HUES64 (cell line): ENCODE measurements at regions not wholly inside any gene's neighbourhood (a gene's known extent, or its start where the extent isn't known, plus 50 kb on each side); places are given as distances from the start of the nearest gene placed in this dataset.

Experiments
- H3K27ac ChIP-seq: 2 replicates; pipeline ENCODE4 v1.7.0; 2013; ENCODE audit warnings: low read depth, low read length, inconsistent platforms
- H3K27me3 ChIP-seq: 2 replicates; pipeline ENCODE4 v1.6.1; 2013; ENCODE audit warnings: mild to moderate bottlenecking, low read length; ENCODE audit not compliant: insufficient read depth
- H3K36me3 ChIP-seq: 2 replicates; pipeline ENCODE4 v1.6.1; 2013; ENCODE audit warnings: mild to moderate bottlenecking, low read length; ENCODE audit not compliant: insufficient read depth
- H3K4me1 ChIP-seq: 2 replicates; pipeline ENCODE4 v1.6.1; 2013; ENCODE audit warnings: mild to moderate bottlenecking, low read length, moderate library complexity; ENCODE audit not compliant: insufficient read depth
- H3K4me3 ChIP-seq: 2 replicates; pipeline ENCODE4 v1.5.1; 2013; ENCODE audit warnings: mild to moderate bottlenecking, low read length, moderate library complexity
- H3K9ac ChIP-seq: 2 replicates; pipeline ENCODE4 v1.6.1; 2013; ENCODE audit warnings: mild to moderate bottlenecking, low read depth, low read length
- H3K9me3 ChIP-seq: 2 replicates; pipeline ENCODE4 v1.6.1; 2013; ENCODE audit warnings: low read depth, low read length; ENCODE audit not compliant: insufficient read depth
- WGBS: fragments of 150-250, 120-280 bp; methylation state at CpG from one replicate; pipeline ENCODE4 v1.1.7; 2013; ENCODE audit warnings: missing lambda C conversion rate; 5-methylcytosine and 5-hydroxymethylcytosine counted together

DNA sequence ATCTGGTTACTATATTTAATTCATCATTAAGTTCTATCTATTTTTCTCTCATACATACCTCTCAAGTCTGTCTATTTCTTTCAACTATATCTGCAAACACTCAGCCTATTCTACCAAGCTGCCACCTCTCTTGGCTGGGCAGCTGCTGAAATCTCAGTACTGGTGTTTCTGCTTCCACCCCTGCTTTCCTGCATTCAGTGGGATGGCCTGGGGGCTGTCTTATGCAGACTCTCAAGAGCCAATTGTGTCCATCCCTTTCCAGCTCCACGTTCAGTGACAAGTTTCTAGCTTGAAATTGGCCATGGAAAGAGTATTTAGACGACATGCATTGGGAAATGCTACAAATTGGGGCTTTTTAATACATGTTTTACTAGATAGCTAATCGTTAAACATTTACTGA, 378.4 kb upstream of the DPPA4 start:
- Histone ChIP-seq H3K4me1 (peaks cover 16% of the 10 kb centered on the region), H3K36me3 (no peaks in the 10 kb centered on the region), H3K9me3 (no peaks in the 10 kb centered on the region), H3K9ac (no peak overlapping the region), H3K27me3 (no peaks in the 10 kb centered on the region), H3K4me3 (no peak overlapping the region), H3K27ac (no peak overlapping the region)
- 79% methylated on average over 3 of the region's 3 CpGs for WGBS

DNA sequence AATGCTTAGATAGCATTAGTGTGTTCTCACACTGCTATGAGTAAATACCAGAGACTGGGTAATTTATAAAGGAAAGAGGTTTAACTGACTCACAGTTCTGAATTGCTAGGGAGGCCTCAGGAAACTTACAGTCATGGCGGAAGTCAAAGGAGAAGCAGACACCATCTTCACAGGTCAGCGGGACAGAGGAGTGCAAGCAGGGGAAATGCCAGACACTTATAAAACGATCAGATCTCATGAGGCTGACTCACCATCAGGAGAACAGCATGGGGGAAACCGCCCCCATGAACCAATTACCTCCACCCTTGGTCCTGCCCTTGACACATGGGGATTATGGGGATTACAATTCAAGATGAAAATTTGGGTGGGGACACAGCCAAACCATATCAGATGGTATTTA, 381.5 kb upstream of the DPPA4 start:
- no peak overlapping the region for H3K4me3 ChIP-seq
- H3K27ac ChIP-seq = no peak overlapping the region
- H3K9me3 ChIP-seq = no peaks in the 10 kb centered on the region
- no peaks in the 10 kb centered on the region for H3K27me3 ChIP-seq
- no peak overlapping the region for H3K9ac ChIP-seq
- 82% methylated on average over 3 of the region's 4 CpGs for WGBS
- H3K4me1 ChIP-seq = peaks cover under 1% of the 10 kb centered on the region; the same call in 1 of the 2 replicates
- no peaks in the 10 kb centered on the region for H3K36me3 ChIP-seq

DNA sequence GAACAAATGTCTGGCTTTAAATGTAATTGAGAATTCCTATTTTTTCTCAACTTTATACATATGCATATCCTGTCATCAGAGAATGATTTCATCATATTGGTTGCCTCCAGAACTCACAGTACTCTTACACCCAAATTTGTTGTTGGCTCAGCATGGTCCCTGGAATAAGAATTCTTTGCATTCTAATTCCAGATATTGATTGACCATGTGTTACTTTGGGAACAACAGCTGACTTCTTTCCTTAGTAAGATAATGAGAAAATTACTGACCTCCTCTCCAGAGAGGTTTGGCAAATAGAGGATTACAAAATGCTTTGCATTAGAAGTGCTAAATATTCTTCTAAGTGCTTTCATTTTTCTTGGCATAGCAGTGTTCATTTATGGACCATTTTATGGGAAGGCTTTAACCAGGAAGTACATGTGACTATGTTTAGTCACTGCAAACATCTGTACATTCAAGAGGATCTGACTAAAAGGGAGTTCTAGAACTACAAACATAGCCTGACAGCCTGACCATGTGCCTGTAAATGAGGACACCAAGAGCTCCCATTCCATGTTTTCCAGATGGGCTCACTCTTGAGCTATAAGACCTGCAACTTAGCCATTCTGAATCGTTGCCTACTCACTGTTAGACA, 391.6 kb upstream of the DPPA4 start:
- H3K36me3 ChIP-seq = no peaks in the 10 kb centered on the region
- WGBS = 88% methylated on average over 1 of the region's 1 CpG
- no peaks in the 10 kb centered on the region for H3K27me3 ChIP-seq
- H3K4me1 ChIP-seq = no peaks in the 10 kb centered on the region
- no peak overlapping the region for H3K4me3 ChIP-seq
- no peaks in the 10 kb centered on the region for H3K9me3 ChIP-seq
- no peak overlapping the region for H3K27ac ChIP-seq
- H3K9ac ChIP-seq = no peak overlapping the region

DNA sequence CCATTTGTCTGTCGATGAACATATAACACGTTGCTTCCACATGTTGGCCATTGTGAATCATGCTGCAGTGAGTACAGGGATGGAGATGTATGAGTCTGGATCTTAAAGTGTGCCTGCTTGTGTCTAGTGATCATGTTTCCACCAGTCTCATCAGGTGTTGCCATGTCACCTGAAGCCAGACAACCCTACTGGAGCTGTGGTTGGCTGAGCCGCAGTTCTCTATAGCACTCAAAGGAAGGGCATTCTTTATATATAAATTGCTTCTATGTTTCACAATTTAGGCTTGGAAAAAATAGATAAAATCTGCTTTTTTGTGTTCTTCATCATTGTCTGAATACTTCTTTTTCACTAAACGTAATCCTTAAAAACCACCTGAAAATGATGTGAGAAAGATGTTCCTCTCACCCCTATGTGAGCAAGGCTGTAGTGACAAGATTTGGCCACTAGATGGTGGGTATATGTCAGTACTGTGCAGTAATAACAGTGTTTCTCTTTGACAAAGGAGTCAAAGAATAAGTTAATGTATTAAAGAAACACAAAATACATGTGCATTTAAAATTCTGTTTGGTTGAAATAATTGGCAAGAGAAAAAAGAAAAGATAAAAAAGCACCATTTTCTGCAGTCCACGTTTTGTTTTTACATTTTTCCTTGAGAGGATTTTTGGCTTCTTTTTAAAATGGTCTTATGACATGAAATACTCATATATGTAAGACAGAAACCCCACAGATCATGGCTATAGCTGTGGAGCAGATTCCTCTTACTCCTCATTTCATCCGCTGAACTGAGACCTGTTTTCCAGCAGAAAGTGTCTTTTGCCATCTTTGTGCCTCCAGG, 394.5 kb upstream of the DPPA4 start:
- WGBS = over 99% methylated on average over 5 of the region's 6 CpGs
- Histone ChIP-seq H3K36me3 (no peaks in the 10 kb centered on the region), H3K9ac (no peak overlapping the region), H3K9me3 (peaks cover 14% of the 10 kb centered on the region), H3K27ac (no peak overlapping the region), H3K4me3 (no peak overlapping the region), H3K4me1 (no peaks in the 10 kb centered on the region), H3K27me3 (no peaks in the 10 kb centered on the region)

DNA sequence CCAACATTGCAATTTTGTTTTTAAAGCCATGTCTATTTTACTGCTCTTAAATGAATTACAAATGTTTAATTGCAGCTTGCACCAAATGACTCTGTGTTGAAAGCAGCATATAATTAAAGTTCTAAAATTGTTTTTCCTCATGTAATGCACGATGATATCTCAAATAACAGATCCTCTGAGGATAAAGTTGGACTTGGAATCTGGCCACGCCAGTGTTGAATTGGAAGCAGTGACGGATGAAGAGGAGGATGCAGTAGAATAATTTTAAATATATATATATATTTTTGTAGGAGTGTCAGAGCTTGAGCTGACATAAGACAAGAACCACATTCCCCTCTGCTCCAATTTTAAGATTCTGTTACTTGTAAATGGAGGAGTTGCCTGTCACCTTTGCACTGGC, 406.6 kb upstream of the DPPA4 start:
- no peaks in the 10 kb centered on the region for H3K36me3 ChIP-seq
- H3K27ac ChIP-seq = no peak overlapping the region
- 100% methylated on average over 2 of the region's 3 CpGs for WGBS
- H3K9ac ChIP-seq = no peak overlapping the region
- H3K9me3 ChIP-seq = no peaks in the 10 kb centered on the region
- H3K4me1 ChIP-seq = no peaks in the 10 kb centered on the region
- no peaks in the 10 kb centered on the region for H3K27me3 ChIP-seq
- no peak overlapping the region for H3K4me3 ChIP-seq

DNA sequence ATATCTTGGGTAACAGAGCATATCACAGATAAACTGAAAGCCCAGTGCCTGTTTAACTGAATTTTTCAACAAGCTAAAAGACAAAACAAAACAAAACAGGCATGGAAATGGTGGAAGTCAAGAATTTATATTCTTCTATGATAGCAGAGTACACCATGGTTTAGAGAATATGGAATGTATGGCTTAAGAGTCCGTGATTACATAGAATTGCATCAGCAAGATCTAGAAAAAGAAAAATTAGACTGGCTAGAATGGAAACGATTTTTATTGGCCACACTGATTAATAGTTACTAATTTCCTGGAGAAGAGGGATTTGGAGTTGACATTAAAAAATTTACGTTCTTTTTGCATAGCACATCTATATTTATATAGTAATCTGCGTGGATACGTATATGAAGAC, 435.2 kb upstream of the DPPA4 start:
- no peaks in the 10 kb centered on the region for H3K27me3 ChIP-seq

DNA sequence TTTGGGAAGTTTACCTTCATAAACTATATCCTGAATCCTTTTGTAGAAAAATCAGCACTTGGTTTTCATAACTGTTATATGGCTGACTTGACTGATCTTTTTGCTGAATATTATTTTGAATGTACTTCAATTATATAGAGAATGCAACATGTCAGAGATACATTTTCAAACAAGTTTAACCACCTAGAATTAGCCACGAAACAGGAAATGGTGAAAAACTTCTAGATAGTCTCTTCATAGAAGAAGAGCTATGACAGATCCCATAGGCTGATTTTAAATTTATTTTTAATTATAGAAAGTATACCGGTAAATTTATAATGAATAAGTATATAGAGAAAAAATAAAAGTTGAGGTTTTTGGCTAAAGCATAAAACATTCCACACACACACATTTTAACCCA, 436.8 kb upstream of the DPPA4 start:
- no peaks in the 10 kb centered on the region for H3K4me1 ChIP-seq
- no peaks in the 10 kb centered on the region for H3K27me3 ChIP-seq
- no peak overlapping the region for H3K9ac ChIP-seq
- no peak overlapping the region for H3K27ac ChIP-seq
- H3K4me3 ChIP-seq = no peak overlapping the region
- peaks cover 4% of the 10 kb centered on the region; the same call in 1 of the 2 replicates for H3K9me3 ChIP-seq
- H3K36me3 ChIP-seq = no peaks in the 10 kb centered on the region
- no CpG with 5 or more reads among the region's 2 CpGs for WGBS

More for the DNA sequence above, 435.2 kb upstream of the DPPA4 start:
- WGBS = 96% methylated on average over 2 of the region's 5 CpGs
- Histone ChIP-seq H3K4me1 (no peaks in the 10 kb centered on the region), H3K4me3 (no peak overlapping the region), H3K9ac (no peak overlapping the region), H3K9me3 (no peaks in the 10 kb centered on the region), H3K27ac (no peak overlapping the region), H3K36me3 (no peaks in the 10 kb centered on the region)

DNA sequence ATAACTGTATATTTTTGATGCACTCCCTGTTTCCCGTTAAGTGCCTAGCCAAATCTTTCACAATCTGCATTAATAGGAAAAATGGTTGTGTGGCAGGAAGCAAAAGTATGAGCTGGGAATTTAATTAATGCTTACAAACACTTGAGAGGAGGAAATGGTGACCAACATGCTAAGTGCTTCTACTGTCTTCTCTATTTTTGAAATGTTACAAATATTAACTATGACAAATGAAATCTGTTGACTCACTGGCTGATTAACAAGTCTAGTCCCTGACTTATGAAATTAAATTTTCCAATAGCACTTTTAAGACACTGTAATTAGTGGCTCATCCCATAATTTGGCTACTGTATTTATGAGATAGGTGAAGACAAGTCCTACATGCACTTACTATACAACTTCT, 446.9 kb upstream of the DPPA4 start:
- Histone ChIP-seq H3K27me3 (no peaks in the 10 kb centered on the region), H3K9me3 (peaks cover 3% of the 10 kb centered on the region; the same call in 1 of the 2 replicates), H3K9ac (no peak overlapping the region), H3K36me3 (no peaks in the 10 kb centered on the region), H3K4me1 (no peaks in the 10 kb centered on the region), H3K4me3 (no peak overlapping the region), H3K27ac (no peak overlapping the region)
- no CpG with 5 or more reads among the region's 1 CpG for WGBS

DNA sequence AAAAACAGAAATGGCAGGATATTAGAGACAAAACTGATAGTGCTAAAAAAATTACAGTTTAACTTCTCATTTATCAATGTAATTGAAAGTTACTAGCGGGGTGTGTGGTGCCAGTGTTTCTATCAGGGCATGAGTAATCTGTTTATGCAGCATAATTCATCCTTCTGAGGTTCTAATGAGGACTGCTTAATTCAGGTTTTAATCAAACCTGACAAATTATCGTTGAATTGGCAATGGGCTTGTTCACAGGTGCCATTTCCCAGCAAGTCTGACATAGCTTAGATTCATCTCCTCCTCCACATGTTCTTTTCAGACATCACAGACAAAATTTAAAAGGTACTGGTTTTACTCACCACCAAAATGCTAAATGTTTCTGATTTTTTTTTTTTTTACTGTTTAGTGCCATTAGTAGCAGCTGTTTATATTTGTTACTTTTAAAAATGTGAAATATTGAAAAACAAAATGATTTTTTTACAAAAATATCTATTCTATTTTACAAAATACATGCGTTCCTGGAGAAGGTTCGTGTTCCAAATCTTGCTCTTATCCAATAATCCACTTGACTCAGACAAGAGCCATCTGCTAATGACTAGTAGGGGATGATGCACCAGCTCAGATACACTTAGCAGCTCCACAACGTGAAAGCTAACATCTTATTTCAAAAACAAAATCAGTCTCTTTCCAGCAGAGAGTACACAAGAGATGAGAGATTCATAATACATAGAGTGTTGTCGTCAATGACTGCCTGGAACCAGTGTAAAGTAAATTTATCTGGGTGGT, 447.7 kb upstream of the DPPA4 start:
- no peak overlapping the region for H3K27ac ChIP-seq
- WGBS = 92% methylated on average over 5 of the region's 6 CpGs
- no peaks in the 10 kb centered on the region for H3K36me3 ChIP-seq
- H3K4me3 ChIP-seq = no peak overlapping the region
- H3K27me3 ChIP-seq = no peaks in the 10 kb centered on the region
- no peaks in the 10 kb centered on the region for H3K9me3 ChIP-seq
- H3K9ac ChIP-seq = no peak overlapping the region
- H3K4me1 ChIP-seq = no peaks in the 10 kb centered on the region

DNA sequence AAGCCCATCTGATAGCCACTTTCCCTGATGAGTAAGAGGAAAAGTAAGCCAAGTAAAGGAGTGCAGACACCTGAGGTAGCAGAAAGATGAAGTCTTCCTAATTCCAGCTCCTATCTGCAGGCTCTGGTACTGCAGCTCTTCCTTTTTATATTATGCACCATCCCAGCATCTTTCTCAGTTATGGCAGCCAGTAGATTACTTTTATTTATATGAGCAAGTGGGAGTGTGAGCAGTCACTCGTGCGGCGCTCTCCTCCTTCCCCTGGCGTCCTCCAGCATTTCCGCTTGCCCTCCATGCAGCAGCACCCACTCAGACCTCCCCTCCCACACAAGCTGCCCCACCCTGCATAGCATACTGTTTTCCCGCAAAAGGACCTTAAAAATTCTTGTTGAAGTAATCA, 465.9 kb upstream of the DPPA4 start:
- H3K27me3 ChIP-seq = no peaks in the 10 kb centered on the region
- H3K36me3 ChIP-seq = no peaks in the 10 kb centered on the region
- H3K9ac ChIP-seq = no peak overlapping the region
- H3K4me1 ChIP-seq = 0 out of 2 replicates have a peak, but pooled peaks cover 3% of the 10 kb centered on the region
- no peak overlapping the region for H3K4me3 ChIP-seq
- WGBS = 87% methylated on average over 6 of the region's 6 CpGs
- H3K27ac ChIP-seq = no peak overlapping the region
- H3K9me3 ChIP-seq = no peaks in the 10 kb centered on the region

DNA sequence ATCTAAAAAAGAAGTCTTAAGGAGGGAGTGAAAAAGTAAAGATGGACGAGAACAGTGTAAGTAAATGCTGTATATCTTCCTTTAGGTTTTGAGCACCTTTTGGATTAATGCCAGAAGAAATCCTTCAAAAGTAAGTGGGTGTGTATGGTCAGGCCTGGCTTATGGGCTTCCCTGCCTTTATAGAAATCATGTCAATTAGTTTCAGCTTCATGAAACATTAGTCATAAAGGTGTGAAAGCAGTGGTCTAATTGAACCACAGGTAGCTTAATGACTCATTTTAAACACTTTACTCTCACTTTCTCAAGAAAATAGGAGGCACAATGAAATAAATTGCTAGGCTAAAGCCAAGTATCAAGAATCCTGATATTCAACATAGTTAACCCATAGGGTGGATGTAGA, 467.4 kb upstream of the DPPA4 start:
- H3K27me3 ChIP-seq = no peaks in the 10 kb centered on the region
- no peaks in the 10 kb centered on the region for H3K36me3 ChIP-seq
- no peak overlapping the region for H3K9ac ChIP-seq
- 88% methylated on average over 1 of the region's 1 CpG for WGBS
- 0 out of 2 replicates have a peak, but pooled peaks cover 3% of the 10 kb centered on the region for H3K4me1 ChIP-seq
- H3K27ac ChIP-seq = no peak overlapping the region
- no peaks in the 10 kb centered on the region for H3K9me3 ChIP-seq
- no peak overlapping the region for H3K4me3 ChIP-seq
